ENCODE measurements at regions not wholly inside any gene's neighbourhood (a gene's known extent, or its start where the extent isn't known, plus 50 kb on each side); places are given as distances from the start of the nearest gene placed in this dataset.

- TF ChIP-seq, protein P1, sequence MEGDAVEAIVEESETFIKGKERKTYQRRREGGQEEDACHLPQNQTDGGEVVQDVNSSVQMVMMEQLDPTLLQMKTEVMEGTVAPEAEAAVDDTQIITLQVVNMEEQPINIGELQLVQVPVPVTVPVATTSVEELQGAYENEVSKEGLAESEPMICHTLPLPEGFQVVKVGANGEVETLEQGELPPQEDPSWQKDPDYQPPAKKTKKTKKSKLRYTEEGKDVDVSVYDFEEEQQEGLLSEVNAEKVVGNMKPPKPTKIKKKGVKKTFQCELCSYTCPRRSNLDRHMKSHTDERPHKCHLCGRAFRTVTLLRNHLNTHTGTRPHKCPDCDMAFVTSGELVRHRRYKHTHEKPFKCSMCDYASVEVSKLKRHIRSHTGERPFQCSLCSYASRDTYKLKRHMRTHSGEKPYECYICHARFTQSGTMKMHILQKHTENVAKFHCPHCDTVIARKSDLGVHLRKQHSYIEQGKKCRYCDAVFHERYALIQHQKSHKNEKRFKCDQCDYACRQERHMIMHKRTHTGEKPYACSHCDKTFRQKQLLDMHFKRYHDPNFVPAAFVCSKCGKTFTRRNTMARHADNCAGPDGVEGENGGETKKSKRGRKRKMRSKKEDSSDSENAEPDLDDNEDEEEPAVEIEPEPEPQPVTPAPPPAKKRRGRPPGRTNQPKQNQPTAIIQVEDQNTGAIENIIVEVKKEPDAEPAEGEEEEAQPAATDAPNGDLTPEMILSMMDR (conservative IDR thresholded peaks at IDR 0.05; ENCODE audit: low read depth, low read length) = no peak
- TF ChIP-seq EZH2 (IDR thresholded peaks at IDR 0.05; ENCODE audit: low read length, unreplicated experiment) = no peak
- no peak for TF ChIP-seq EZH2phosphoT487 (IDR thresholded peaks at IDR 0.05; ENCODE audit: borderline replicate concordance, low read length)
Measured at GRCh38 chr6:8810325-8810724, 375.0 kb upstream of the SLC35B3 start.

Measured in PC-3 (cell line).